ENCODE measurements at regions not wholly inside any gene's neighbourhood (a gene's known extent, or its start where the extent isn't known, plus 50 kb on each side); places are given as distances from the start of the nearest gene placed in this dataset.

DNA sequence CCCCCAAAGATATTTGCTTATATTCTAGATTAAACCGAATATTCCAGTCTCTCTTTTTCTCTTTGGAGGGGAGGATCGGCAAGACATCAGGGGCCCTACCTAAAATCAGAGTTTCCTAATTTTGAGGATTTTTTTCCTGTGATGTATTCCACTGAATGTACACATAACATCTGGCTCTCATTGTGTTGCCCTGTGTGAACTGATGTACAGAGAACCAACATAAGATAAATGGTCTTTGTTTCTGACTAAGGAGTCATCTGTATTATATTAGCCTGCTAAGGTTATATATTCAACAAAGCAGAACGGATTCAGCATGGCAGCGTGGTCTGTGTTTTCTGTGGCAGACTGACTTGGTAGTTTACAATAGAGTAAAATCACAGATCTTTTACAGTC lies 114.8 kb upstream of the NCAM2 start:
- TF ChIP-seq, protein P1, sequence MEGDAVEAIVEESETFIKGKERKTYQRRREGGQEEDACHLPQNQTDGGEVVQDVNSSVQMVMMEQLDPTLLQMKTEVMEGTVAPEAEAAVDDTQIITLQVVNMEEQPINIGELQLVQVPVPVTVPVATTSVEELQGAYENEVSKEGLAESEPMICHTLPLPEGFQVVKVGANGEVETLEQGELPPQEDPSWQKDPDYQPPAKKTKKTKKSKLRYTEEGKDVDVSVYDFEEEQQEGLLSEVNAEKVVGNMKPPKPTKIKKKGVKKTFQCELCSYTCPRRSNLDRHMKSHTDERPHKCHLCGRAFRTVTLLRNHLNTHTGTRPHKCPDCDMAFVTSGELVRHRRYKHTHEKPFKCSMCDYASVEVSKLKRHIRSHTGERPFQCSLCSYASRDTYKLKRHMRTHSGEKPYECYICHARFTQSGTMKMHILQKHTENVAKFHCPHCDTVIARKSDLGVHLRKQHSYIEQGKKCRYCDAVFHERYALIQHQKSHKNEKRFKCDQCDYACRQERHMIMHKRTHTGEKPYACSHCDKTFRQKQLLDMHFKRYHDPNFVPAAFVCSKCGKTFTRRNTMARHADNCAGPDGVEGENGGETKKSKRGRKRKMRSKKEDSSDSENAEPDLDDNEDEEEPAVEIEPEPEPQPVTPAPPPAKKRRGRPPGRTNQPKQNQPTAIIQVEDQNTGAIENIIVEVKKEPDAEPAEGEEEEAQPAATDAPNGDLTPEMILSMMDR (IDR thresholded peaks at IDR 0.05), result no peak
- TF ChIP-seq POLR2A (IDR thresholded peaks at IDR 0.05), result no peak

All from gastroesophageal sphincter (tissue), 3 donors.